ENCODE measurements at regions not wholly inside any gene's neighbourhood (a gene's known extent, or its start where the extent isn't known, plus 50 kb on each side); places are given as distances from the start of the nearest gene placed in this dataset.

- intact Hi-C loops (cut with DNase I) = no loop called here
- Histone ChIP-seq H3K27me3 (peaks cover 0 to 7% (median 0%) of the 10 kb centered on the region in 3 donors), H3K36me3 (no peaks in the 10 kb centered on the region), H3K4me1 (no peaks in the 10 kb centered on the region), H3K27ac (no peak overlapping the region), H3K4me3 (no peak overlapping the region), H3K9me3 (no peaks in the 10 kb centered on the region)
- 81 to 86% methylated on average over 22 of the region's 22 CpGs for WGBS, 2 donors
- no peak for DNase-seq
- TF ChIP-seq CTCF (IDR thresholded peaks at IDR 0.05) (no peak), POLR2AphosphoS5 (IDR thresholded peaks at IDR 0.05) (no peak), POLR2A (IDR thresholded peaks at IDR 0.05) (no peak), EP300 (IDR thresholded peaks at IDR 0.05) (no peak)
Measured at GRCh38 chr6:169934699-169935347, 183.4 kb downstream of the ERMARD start.

DNA sequence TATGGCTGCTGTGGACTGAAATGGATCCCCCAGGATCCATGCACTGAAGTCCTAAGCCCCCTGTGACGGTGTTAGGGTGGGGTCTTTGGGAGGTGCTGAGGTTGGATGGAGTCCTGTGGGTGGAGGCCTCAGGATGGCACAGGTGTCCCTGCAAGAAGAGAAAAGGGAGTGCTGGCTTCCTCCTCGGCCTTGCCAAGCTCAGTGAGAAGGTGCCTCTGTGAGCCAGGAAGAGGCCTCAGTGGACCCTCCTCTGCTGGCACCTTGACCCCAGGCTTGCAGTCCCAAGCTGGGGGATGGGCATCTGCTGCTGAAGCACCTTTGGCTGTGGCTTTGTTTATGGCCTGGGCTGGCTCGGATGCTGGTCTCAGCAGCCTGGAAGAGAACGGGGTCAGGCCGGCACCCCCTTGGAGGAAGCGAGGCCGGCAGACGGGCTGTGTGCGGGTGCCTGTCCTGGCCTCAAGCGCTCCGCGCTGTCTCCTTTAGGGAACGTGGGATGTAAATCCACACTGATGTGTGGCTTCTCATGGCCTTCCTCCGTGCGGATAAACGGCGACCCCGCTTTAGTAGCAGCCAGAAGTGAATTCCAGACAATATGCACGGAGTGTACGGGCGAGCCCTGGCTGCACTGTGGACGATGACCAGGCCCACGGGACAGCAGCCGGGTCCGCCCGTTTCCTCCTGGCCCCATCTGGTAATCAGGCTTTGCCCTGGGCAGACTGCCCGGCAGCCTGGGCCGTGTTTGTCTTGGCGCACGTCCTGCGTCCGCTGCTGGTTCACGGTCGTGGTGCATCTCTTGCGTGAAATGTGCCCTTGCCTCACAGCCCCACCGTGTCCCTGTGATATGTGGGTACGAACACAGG is 182.6 kb downstream of the ERMARD start:
- H3K27me3 ChIP-seq = peaks cover 0 to 7% (median 0%) of the 10 kb centered on the region in 3 donors
- H3K4me1 ChIP-seq = no peaks in the 10 kb centered on the region
- H3K4me3 ChIP-seq = no peak overlapping the region
- H3K27ac ChIP-seq = peak overlapping the region in 1 of 4 donors; percentile 46
- 43 to 71% methylated on average over 37 of the region's 37 CpGs for WGBS, 2 donors
- intact Hi-C loops (cut with DNase I) = no loop called here
- TF ChIP-seq POLR2AphosphoS5 (IDR thresholded peaks at IDR 0.05) (peak in 3 of 4 donors; percentile 37 to 60 (median 53)), CTCF (IDR thresholded peaks at IDR 0.05) (no peak)
- no peaks in the 10 kb centered on the region for H3K9me3 ChIP-seq
- no peaks in the 10 kb centered on the region for H3K36me3 ChIP-seq
- peak; percentile 77 for DNase-seq

DNA sequence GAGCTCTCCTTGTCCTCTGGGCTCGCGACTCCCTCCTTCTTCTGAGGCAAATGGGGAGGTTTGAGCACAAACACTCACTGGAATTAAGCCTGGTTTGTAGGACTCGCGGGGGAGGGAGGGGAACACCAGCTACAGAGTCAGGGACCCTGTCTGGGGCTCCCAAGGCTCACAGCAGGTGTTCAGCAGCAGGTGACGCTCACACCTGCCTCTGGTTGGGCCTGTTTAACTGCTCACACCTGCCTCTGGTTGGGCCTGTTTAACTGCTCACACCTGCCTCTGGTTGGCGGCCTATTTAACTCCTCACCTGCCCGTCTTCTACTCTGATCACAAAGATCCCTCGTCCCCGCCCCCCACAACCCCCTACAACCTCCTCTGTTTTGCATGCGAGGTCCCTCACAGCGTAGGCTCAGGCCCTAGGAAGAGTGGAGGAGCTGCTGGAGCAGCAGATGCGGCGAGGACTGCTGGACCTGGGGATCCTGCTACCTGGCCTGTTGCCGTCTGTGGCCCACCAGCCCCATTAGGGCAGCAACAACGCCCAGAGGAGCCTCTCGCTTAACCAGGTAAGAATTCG is 181.9 kb downstream of the ERMARD start:
- intact Hi-C loops (cut with DNase I) = no loop called here
- no peak for DNase-seq
- H3K9me3 ChIP-seq = no peaks in the 10 kb centered on the region
- H3K27me3 ChIP-seq = peaks cover 0 to 7% (median 0%) of the 10 kb centered on the region in 3 donors
- TF ChIP-seq POLR2AphosphoS5 (IDR thresholded peaks at IDR 0.05) (no peak), EP300 (IDR thresholded peaks at IDR 0.05) (no peak), CTCF (IDR thresholded peaks at IDR 0.05) (no peak), POLR2A (IDR thresholded peaks at IDR 0.05) (no peak)
- no peak overlapping the region for H3K4me3 ChIP-seq
- H3K36me3 ChIP-seq = no peaks in the 10 kb centered on the region
- H3K4me1 ChIP-seq = no peaks in the 10 kb centered on the region
- WGBS, 2 donors = 67 to 82% methylated on average over 17 of the region's 17 CpGs
- H3K27ac ChIP-seq = no peak overlapping the region

DNA sequence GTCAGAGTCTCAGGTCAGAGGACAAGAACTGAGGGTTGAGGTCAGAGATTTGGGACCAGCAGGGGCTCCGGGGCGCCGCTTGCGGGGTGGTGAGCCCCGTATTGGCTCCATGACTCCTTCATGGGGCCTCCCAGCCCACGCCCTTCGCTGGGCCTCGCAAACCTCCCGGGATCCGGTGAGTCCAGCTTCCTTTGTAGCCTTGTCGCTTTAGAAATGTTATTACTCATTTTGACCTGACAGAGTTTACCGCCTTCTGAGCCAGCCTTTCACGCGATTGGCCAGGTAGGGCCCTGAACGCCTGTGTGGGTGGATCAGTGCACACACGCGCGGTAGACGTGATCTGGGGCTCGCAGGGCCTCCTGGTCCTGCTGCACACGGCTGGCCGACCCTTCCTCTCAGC is 181.1 kb downstream of the ERMARD start:
- Histone ChIP-seq H3K27ac (no peak overlapping the region), H3K4me3 (no peak overlapping the region), H3K9me3 (no peaks in the 10 kb centered on the region), H3K27me3 (no peaks in the 10 kb centered on the region), H3K4me1 (no peaks in the 10 kb centered on the region), H3K36me3 (no peaks in the 10 kb centered on the region)
- intact Hi-C loops (cut with DNase I) = no loop called here
- TF ChIP-seq EP300 (IDR thresholded peaks at IDR 0.05) (no peak), CTCF (IDR thresholded peaks at IDR 0.05) (no peak), POLR2A (IDR thresholded peaks at IDR 0.05) (no peak), POLR2AphosphoS5 (IDR thresholded peaks at IDR 0.05) (no peak)
- no peak for DNase-seq
- 80 to 88% methylated on average over 22 of the region's 22 CpGs for WGBS, 2 donors
